Peyer's patch (tissue), 4 donors: ENCODE measurements at regions not wholly inside any gene's neighbourhood (a gene's known extent, or its start where the extent isn't known, plus 50 kb on each side); places are given as distances from the start of the nearest gene placed in this dataset.

ENCODE experiments used
- POLR2A ChIP-seq, 2 donors: fragments of 450-650 bp; IDR thresholded peaks; one replicate each; pipeline ENCODE4 v1.5.1; 2017; ENCODE audit warnings: antibody characterized with exemption in 2 of 2, mild to moderate bottlenecking in 2 of 2, moderate library complexity in 2 of 2
- TF ChIP-seq, protein P1 (sequence below), 6 experiments: fragments of 450-650 bp in 4 of 6; fragments of 200-600 bp in 2 of 6; sonication (generic) in 1 of 6; IDR thresholded peaks; one replicate each; pipeline ENCODE4 v1.5.1; 2017 to 2019; ENCODE audit warnings: antibody characterized with exemption in 6 of 6, mild to moderate bottlenecking in 3 of 6, moderate library complexity in 1 of 6

DNA sequence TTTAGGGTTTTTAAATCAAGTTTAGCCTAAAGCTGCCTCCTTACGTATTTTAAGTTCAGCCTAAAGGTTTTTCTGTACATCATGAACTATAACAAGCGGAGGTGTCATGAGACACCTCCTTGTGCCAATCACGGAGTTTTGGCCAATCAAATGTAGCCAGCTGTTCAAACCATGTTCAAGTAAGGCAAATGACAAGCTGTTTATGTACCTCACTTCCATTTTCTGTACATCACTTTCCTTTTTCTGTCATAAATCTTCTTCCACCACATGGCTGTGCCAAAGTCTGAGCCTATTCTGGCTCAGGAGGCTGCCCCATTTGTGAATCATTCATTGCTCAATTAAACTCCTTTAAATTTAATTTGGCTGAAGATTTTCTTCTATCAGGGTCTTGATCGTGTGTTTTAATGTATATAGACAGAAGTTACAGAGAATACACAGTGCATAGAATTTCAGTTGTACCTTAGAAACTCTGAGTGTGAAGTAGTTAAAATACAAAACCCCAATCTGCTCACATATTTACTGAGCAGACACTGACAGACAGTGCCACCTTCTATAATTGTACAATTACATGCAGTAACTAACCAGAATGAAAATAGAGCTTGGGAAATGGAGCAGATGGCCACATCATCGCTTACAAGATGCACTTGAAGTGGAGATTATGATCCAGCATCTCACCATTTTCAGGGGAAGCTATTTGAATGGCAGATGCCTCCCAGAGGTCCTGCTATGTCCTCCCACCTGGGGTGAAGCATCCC lies 76.9 kb upstream of the LANCL2 start:
- TF ChIP-seq, protein P1, sequence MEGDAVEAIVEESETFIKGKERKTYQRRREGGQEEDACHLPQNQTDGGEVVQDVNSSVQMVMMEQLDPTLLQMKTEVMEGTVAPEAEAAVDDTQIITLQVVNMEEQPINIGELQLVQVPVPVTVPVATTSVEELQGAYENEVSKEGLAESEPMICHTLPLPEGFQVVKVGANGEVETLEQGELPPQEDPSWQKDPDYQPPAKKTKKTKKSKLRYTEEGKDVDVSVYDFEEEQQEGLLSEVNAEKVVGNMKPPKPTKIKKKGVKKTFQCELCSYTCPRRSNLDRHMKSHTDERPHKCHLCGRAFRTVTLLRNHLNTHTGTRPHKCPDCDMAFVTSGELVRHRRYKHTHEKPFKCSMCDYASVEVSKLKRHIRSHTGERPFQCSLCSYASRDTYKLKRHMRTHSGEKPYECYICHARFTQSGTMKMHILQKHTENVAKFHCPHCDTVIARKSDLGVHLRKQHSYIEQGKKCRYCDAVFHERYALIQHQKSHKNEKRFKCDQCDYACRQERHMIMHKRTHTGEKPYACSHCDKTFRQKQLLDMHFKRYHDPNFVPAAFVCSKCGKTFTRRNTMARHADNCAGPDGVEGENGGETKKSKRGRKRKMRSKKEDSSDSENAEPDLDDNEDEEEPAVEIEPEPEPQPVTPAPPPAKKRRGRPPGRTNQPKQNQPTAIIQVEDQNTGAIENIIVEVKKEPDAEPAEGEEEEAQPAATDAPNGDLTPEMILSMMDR (IDR thresholded peaks at IDR 0.05), result no peak
- no peak for TF ChIP-seq POLR2A (IDR thresholded peaks at IDR 0.05)
